MCF 10A (cell line): ENCODE measurements at regions not wholly inside any gene's neighbourhood (a gene's known extent, or its start where the extent isn't known, plus 50 kb on each side); places are given as distances from the start of the nearest gene placed in this dataset.
A peak's percentile ranks its signal among the peaks of the same experiment; 100 is the strongest.

Experiments used
- BruUV-seq: library from RNA; stranded (reverse); fragments of 400-500 nt; replicated peaks from 2 replicates; lab custom pipeline; 2021; lab: Mats Ljungman, UMichigan
- CTCF ChIA-PET: fragments of 300-600 bp; sonication (Branson Sonifier 250); formaldehyde crosslinking; extraction: SDS; loops from one replicate; lab custom pipeline; 2021; ENCODE audit warnings: antibody characterized with exemption, inconsistent platforms; lab: Yijun Ruan, JAX
- POLR2A ChIA-PET: fragments of 300-600, 350-650 bp; sonication (Branson Sonifier 250); formaldehyde crosslinking; extraction: SDS; loops from one replicate; lab custom pipeline; 2020; ENCODE audit warnings: antibody characterized with exemption, inconsistent platforms; lab: Yijun Ruan, JAX
- DNase-seq: peaks from one replicate; pipeline ENCODE4 v3.0.0-alpha.2; 2018; ENCODE audit not compliant: unreplicated experiment
- H3K27ac Mint-ChIP-seq: one replicate; pipeline ENCODE4 v1.8.0; 2022; ENCODE audit warnings: mild to moderate bottlenecking, low read depth, mixed read lengths; ENCODE audit not compliant: unreplicated experiment
- H3K27me3 Mint-ChIP-seq: one replicate; pipeline ENCODE4 v1.8.0; 2022; ENCODE audit warnings: mixed read lengths; ENCODE audit not compliant: insufficient read depth, unreplicated experiment
- H3K36me3 Mint-ChIP-seq: one replicate; pipeline ENCODE4 v1.8.0; 2022; ENCODE audit warnings: mild to moderate bottlenecking, moderate library complexity, mixed read lengths; ENCODE audit not compliant: insufficient read depth, unreplicated experiment
- H3K4me1 Mint-ChIP-seq: one replicate; pipeline ENCODE4 v1.8.0; 2022; ENCODE audit warnings: mixed read lengths; ENCODE audit not compliant: insufficient read depth, unreplicated experiment
- H3K4me3 Mint-ChIP-seq: one replicate; pipeline ENCODE4 v1.8.0; 2022; ENCODE audit warnings: mild to moderate bottlenecking, moderate library complexity, mixed read lengths; ENCODE audit not compliant: unreplicated experiment
- H3K9me3 Mint-ChIP-seq: one replicate; pipeline ENCODE4 v1.8.0; 2022; ENCODE audit warnings: mixed read lengths; ENCODE audit not compliant: unreplicated experiment
- intact Hi-C: fragments of 100-400 bp; cut with micrococcal nuclease; formaldehyde crosslinking; loops from 2 replicates; pipeline ENCODE4 v1.14.1; 2022
- TF ChIP-seq, protein P1 (sequence below): fragments of 200-600 bp; IDR thresholded peaks from one replicate; pipeline ENCODE4 v1.8.0; 2022; ENCODE audit warnings: antibody characterized with exemption, mild to moderate bottlenecking; ENCODE audit not compliant: unreplicated experiment

DNA sequence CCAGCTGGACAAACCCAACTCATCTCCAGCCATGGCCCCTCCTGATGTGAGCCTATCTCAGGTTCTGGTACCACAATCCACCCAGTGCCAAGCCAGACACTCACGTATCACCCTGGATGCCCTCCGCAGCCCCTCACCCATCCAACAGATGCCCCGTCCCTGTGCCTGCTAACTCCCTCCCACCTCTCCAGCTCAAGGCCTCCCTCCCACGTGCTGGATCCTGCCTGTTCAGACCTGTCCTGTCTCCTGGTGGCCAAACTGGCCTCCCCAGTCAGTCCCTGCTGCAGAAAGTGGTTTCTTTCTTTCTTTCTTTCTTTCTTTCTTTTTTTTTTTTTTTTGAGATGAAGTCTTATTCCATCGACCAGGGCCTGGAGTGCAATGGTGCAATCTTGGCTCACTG lies 86.2 kb downstream of the RRM2 start:
- peaks cover 11% of the 10 kb centered on the region for H3K27me3 Mint-ChIP-seq
- H3K27ac Mint-ChIP-seq = no peak overlapping the region
- intact Hi-C loops = no loop called here
- H3K36me3 Mint-ChIP-seq = no peaks in the 10 kb centered on the region
- TF ChIP-seq, protein P1, sequence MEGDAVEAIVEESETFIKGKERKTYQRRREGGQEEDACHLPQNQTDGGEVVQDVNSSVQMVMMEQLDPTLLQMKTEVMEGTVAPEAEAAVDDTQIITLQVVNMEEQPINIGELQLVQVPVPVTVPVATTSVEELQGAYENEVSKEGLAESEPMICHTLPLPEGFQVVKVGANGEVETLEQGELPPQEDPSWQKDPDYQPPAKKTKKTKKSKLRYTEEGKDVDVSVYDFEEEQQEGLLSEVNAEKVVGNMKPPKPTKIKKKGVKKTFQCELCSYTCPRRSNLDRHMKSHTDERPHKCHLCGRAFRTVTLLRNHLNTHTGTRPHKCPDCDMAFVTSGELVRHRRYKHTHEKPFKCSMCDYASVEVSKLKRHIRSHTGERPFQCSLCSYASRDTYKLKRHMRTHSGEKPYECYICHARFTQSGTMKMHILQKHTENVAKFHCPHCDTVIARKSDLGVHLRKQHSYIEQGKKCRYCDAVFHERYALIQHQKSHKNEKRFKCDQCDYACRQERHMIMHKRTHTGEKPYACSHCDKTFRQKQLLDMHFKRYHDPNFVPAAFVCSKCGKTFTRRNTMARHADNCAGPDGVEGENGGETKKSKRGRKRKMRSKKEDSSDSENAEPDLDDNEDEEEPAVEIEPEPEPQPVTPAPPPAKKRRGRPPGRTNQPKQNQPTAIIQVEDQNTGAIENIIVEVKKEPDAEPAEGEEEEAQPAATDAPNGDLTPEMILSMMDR = no peak
- no peaks in the 10 kb centered on the region for H3K9me3 Mint-ChIP-seq
- BruUV-seq = no TSS peak
- H3K4me3 Mint-ChIP-seq = no peak overlapping the region
- ChIA-PET CTCF (interaction anchor here (0.6 to 0.7 kb wide), 3 partner anchors 12 to 52 kb away, joined by 4 read pairs; no protein-coding TSS in a partner anchor), POLR2A (interaction anchor here (0.7 kb wide), 1 partner anchor 16 kb away, joined by 3 read pairs; no protein-coding TSS in a partner anchor)
- no peaks in the 10 kb centered on the region for H3K4me1 Mint-ChIP-seq
- DNase-seq = peak; percentile 35

DNA sequence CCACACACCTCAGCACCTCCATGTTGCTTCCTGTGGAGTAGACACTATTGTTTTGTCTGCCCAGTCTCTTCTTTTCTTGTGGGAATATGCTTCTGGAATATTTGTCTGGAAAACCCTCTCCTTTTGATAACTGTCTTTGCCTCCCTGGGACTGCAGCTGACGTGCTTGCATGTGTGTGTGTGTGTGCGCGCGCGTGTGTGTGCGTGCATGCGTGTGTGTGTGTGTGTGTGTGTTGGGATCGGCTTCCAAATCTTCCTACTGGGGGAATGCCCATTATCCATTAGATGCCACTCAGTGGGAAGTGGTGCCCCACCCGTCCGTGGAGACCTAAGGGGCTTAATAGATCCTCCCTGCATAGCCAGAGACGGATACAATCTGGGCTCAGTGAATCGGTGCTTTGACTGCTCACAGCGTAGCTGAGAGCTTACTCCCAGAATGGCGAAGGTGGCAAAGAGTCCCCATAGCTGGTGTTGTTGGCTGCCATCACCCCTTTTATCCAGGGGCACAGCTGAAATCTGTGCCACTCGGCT lies 86.9 kb downstream of the RRM2 start:
- no peak for DNase-seq
- Mint-ChIP-seq H3K36me3 (peaks cover 5% of the 10 kb centered on the region), H3K27me3 (peaks cover 11% of the 10 kb centered on the region), H3K9me3 (no peaks in the 10 kb centered on the region), H3K4me1 (no peaks in the 10 kb centered on the region), H3K27ac (no peak overlapping the region), H3K4me3 (no peak overlapping the region)
- POLR2A ChIA-PET = no interaction called here
- CTCF ChIA-PET = interaction anchor here (0.7 kb wide), 1 partner anchor 13 kb away, joined by 4 read pairs; no protein-coding TSS in a partner anchor
- BruUV-seq = no TSS peak
- intact Hi-C loops = no loop called here
- TF ChIP-seq, protein P1 = no peak

DNA sequence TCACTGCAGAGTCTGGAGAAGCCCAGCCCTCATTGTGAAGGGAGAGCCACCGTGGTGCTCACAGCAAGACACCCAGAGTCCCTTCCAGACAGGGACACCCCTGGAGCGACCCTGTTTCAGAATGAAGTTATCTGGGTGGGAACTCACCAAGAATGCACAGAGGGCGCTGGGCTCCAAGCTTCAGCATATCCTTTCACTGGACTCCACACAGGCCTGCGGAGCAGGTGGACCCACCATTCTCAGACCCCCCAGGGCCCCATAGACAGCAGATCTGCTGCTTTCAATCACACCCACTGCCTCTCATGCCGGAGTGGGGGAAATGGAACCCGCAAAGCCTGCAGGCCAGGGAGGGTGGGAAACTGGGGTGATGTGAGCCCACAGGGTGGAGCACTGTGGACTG lies 87.8 kb downstream of the RRM2 start:
- POLR2A ChIA-PET = no interaction called here
- Mint-ChIP-seq H3K27me3 (peaks cover 11% of the 10 kb centered on the region), H3K36me3 (peaks cover 5% of the 10 kb centered on the region), H3K4me3 (no peak overlapping the region), H3K9me3 (no peaks in the 10 kb centered on the region), H3K4me1 (no peaks in the 10 kb centered on the region), H3K27ac (no peak overlapping the region)
- CTCF ChIA-PET = interaction anchor here (0.7 kb wide), 1 partner anchor 96 kb away, joined by 3 read pairs; no protein-coding TSS in a partner anchor
- no TSS peak for BruUV-seq
- TF ChIP-seq, protein P1 = no peak
- intact Hi-C loops = no loop called here
- no peak for DNase-seq

DNA sequence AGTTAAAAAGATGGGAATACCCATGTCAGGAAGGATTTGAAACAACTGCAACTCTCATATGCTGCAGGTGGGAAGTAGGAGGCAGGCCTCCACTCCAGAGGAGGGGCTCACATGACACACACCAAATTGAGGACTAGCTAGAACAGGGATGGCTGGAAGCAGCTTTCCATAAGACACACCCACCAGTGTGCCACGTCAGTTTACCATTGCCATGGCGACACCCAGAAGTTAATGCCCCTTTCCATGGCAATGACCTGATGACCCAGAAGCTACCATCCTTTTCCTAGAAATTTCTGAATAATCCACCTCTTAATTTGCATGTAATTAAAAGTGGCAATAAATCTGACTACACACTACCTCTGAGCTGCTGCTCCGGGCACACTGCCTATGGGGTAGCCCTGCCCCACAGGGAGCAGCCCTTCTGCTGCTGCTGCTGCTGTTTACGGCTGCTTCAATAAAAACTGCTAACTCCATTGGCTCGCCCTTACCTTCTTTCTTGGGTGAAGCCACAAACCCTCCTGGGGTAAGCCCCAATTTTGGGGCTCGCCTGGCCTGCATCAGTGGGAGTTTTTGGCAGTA lies 89.4 kb downstream of the RRM2 start:
- intact Hi-C loops = no loop called here
- H3K4me3 Mint-ChIP-seq = no peak overlapping the region
- BruUV-seq = no TSS peak
- peaks cover 11% of the 10 kb centered on the region for H3K27me3 Mint-ChIP-seq
- ChIA-PET CTCF (no interaction called here), POLR2A (no interaction called here)
- TF ChIP-seq, protein P1 = no peak
- H3K36me3 Mint-ChIP-seq = peaks cover 5% of the 10 kb centered on the region
- no peaks in the 10 kb centered on the region for H3K4me1 Mint-ChIP-seq
- DNase-seq = no peak
- H3K9me3 Mint-ChIP-seq = no peaks in the 10 kb centered on the region
- H3K27ac Mint-ChIP-seq = no peak overlapping the region
